CD14-positive monocyte (primary cell): ENCODE measurements at regions not wholly inside any gene's neighbourhood (a gene's known extent, or its start where the extent isn't known, plus 50 kb on each side); places are given as distances from the start of the nearest gene placed in this dataset.

ENCODE experiments used
- DNase-seq, 3 donors: peaks; one replicate each; pipeline ENCODE4 v3.0.0-alpha.2; 2011 to 2022
- H2AFZ ChIP-seq: 2 replicates; pipeline ENCODE4 v1.6.0; 2012; ENCODE audit warnings: mild to moderate bottlenecking, low read depth, low read length, inconsistent platforms; ENCODE audit not compliant: insufficient read depth, poor library complexity, severe bottlenecking
- H3K27ac ChIP-seq, 2 donors: 1 replicate in 1 of 2; 2 replicates in 1 of 2; pipeline ENCODE4 v1.5.1; 2012 to 2013; ENCODE audit warnings: low read length in 2 of 2, control low read depth in 1 of 2, inconsistent platforms in 1 of 2, low read depth in 1 of 2, mild to moderate bottlenecking in 1 of 2
- H3K27me3 ChIP-seq, 2 donors: one replicate each; pipeline versions ENCODE4 v1.6.0 to v1.6.1; 2011 to 2013; ENCODE audit warnings: low read length in 2 of 2; ENCODE audit not compliant: control insufficient read depth in 2 of 2, insufficient read depth in 2 of 2
- H3K36me3 ChIP-seq, 2 donors: replicated peaks in 1 of 2; 1 replicate in 1 of 2; 2 replicates in 1 of 2; pipeline versions ENCODE4 v1.5.1 to v1.6.1; 2012 to 2013; ENCODE audit warnings: low read length in 2 of 2, control low read depth in 1 of 2, inconsistent platforms in 1 of 2, mild to moderate bottlenecking in 1 of 2; ENCODE audit not compliant: insufficient read depth in 2 of 2, control insufficient read depth in 1 of 2
- H3K4me1 ChIP-seq, 2 donors: 1 replicate in 1 of 2; 2 replicates in 1 of 2; pipeline versions ENCODE4 v1.5.1 to v1.6.1; 2012 to 2013; ENCODE audit warnings: low read length in 2 of 2, control low read depth in 1 of 2, inconsistent platforms in 1 of 2, mild to moderate bottlenecking in 1 of 2, moderate library complexity in 1 of 2; ENCODE audit not compliant: insufficient read depth in 2 of 2, control insufficient read depth in 1 of 2
- H3K4me2 ChIP-seq: replicated peaks from 2 replicates; pipeline ENCODE3; 2012; ENCODE audit warnings: low read length, moderate library complexity, mild to moderate bottlenecking; ENCODE audit not compliant: poor library complexity, severe bottlenecking; ENCODE audit errors: extremely low read depth
- H3K4me3 ChIP-seq, 3 experiments: fragments of 200-600 bp in 1 of 3; sonication (generic) in 1 of 3; replicated peaks in 1 of 3; 1 replicate in 2 of 3; 2 replicates in 1 of 3; pipeline ENCODE4 v1.5.1; 2011 to 2013; ENCODE audit warnings: low read length in 3 of 3, mild to moderate bottlenecking in 3 of 3, control low read depth in 2 of 3, low read depth in 2 of 3, inconsistent platforms in 1 of 3, moderate library complexity in 1 of 3
- H3K79me2 ChIP-seq: 2 replicates; pipeline ENCODE4 v1.6.0; 2012; ENCODE audit warnings: mild to moderate bottlenecking, control low read depth, inconsistent platforms, low read length, moderate library complexity; ENCODE audit not compliant: insufficient read depth
- H3K9ac ChIP-seq: 2 replicates; pipeline ENCODE4 v1.6.0; 2017; ENCODE audit warnings: low read length, mild to moderate bottlenecking; ENCODE audit not compliant: insufficient read depth, poor library complexity, severe bottlenecking
- H3K9me3 ChIP-seq, 2 donors: replicated peaks in 1 of 2; 1 replicate in 1 of 2; 2 replicates in 1 of 2; pipeline versions ENCODE4 v1.5.1 to v1.6.1; 2012 to 2013; ENCODE audit warnings: low read length in 2 of 2, control low read depth in 1 of 2; ENCODE audit not compliant: control insufficient read depth in 1 of 2, insufficient read depth in 1 of 2
- H4K20me1 ChIP-seq: 2 replicates; pipeline ENCODE4 v1.6.0; 2012; ENCODE audit warnings: mild to moderate bottlenecking, low read length, control low read depth, moderate library complexity; ENCODE audit not compliant: insufficient read depth
- H3K27ac Mint-ChIP-seq, 7 donors: one replicate each; pipeline ENCODE4 v1.8.0; 2020; ENCODE audit warnings: mild to moderate bottlenecking in 7 of 7, mixed read lengths in 7 of 7, moderate library complexity in 6 of 7, inconsistent platforms in 2 of 7
- H3K27me3 Mint-ChIP-seq, 3 donors: one replicate each; pipeline ENCODE4 v1.8.0; 2021 to 2022; ENCODE audit warnings: low read depth in 3 of 3, mild to moderate bottlenecking in 3 of 3, mixed read lengths in 3 of 3, moderate library complexity in 3 of 3, inconsistent platforms in 1 of 3
- H3K36me3 Mint-ChIP-seq, 2 donors: one replicate each; pipeline ENCODE4 v1.8.0; 2020; ENCODE audit warnings: mixed read lengths in 2 of 2, inconsistent platforms in 1 of 2, mild to moderate bottlenecking in 1 of 2
- H3K4me1 Mint-ChIP-seq: one replicate; pipeline ENCODE4 v1.8.0; 2020; ENCODE audit warnings: mild to moderate bottlenecking, mixed read lengths
- H3K4me3 Mint-ChIP-seq, 2 donors: one replicate each; pipeline ENCODE4 v1.8.0; 2020; ENCODE audit warnings: mild to moderate bottlenecking in 2 of 2, mixed read lengths in 2 of 2, moderate library complexity in 1 of 2
- H3K9me3 Mint-ChIP-seq, 7 donors: one replicate each; pipeline ENCODE4 v1.8.0; 2020 to 2022; ENCODE audit warnings: mixed read lengths in 7 of 7, mild to moderate bottlenecking in 6 of 7, moderate library complexity in 6 of 7, inconsistent platforms in 2 of 7
- WGBS: methylation state at CpG from one replicate; pipeline ENCODE4 v1.1.5; 2013; ENCODE audit warnings: missing lambda C conversion rate; ENCODE audit not compliant: insufficient coverage; 5-methylcytosine and 5-hydroxymethylcytosine counted together
- intact Hi-C, 2 donors: fragments of 100-400 bp; cut with micrococcal nuclease; formaldehyde crosslinking; loops; one replicate each; pipeline versions ENCODE4 v1.15.0 to v1.15.1; 2023
- TF ChIP-seq, protein P1 (sequence below): fragments of 200-600 bp; IDR thresholded peaks from one replicate; pipeline ENCODE4 v1.8.0; 2022; ENCODE audit warnings: antibody characterized with exemption, mild to moderate bottlenecking

- Histone ChIP-seq H3K4me2 (no peak overlapping the region), H3K9me3 (peaks cover 5% of the 10 kb centered on the region in 2 donors), H3K9ac (no peak overlapping the region), H3K4me3 (no peak overlapping the region), H3K27ac (no peak overlapping the region), H4K20me1 (no peaks in the 10 kb centered on the region), H2AFZ (no peak overlapping the region), H3K36me3 (no peaks in the 10 kb centered on the region), H3K79me2 (no peaks in the 10 kb centered on the region), H3K4me1 (no peaks in the 10 kb centered on the region), H3K27me3 (no peaks in the 10 kb centered on the region)
- no CpG with 5 or more reads among the region's 1 CpG for WGBS
- intact Hi-C loops: no loop called here
- Mint-ChIP-seq H3K4me1 (no peaks in the 10 kb centered on the region), H3K4me3 (no peak overlapping the region), H3K9me3 (peaks cover 0 to 5% (median under 1%) of the 10 kb centered on the region in 7 donors), H3K36me3 (no peaks in the 10 kb centered on the region), H3K27ac (no peak overlapping the region), H3K27me3 (peaks cover 0 to 3% (median 0%) of the 10 kb centered on the region in 3 donors)
- TF ChIP-seq, protein P1, sequence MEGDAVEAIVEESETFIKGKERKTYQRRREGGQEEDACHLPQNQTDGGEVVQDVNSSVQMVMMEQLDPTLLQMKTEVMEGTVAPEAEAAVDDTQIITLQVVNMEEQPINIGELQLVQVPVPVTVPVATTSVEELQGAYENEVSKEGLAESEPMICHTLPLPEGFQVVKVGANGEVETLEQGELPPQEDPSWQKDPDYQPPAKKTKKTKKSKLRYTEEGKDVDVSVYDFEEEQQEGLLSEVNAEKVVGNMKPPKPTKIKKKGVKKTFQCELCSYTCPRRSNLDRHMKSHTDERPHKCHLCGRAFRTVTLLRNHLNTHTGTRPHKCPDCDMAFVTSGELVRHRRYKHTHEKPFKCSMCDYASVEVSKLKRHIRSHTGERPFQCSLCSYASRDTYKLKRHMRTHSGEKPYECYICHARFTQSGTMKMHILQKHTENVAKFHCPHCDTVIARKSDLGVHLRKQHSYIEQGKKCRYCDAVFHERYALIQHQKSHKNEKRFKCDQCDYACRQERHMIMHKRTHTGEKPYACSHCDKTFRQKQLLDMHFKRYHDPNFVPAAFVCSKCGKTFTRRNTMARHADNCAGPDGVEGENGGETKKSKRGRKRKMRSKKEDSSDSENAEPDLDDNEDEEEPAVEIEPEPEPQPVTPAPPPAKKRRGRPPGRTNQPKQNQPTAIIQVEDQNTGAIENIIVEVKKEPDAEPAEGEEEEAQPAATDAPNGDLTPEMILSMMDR: no peak
- no peak for DNase-seq
Observed at GRCh38 chr7:84452618-84453017, 258.0 kb upstream of the SEMA3A start.

DNA sequence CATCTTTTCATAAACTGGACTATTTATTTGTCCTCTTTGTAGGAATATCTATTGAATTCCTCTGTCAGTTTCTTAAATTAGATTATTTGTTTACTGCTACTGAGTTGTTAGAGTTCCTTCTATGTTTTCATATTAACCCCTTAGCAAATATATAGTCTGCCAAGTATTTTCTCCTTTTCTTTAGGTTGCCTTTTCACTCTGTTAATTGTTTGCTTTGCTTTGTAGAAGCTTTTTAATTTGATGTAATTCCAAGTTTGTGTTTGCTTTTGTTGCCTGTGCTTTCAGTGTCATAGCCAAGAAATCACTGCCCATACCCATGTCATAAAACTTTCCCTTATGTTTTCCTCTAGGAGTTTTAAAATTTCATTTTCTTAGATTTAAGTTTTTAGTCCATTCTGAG is 256.2 kb upstream of the SEMA3A start:
- Histone ChIP-seq H3K27ac (no peak overlapping the region), H3K79me2 (no peaks in the 10 kb centered on the region), H3K9me3 (peaks cover 6 to 15% of the 10 kb centered on the region in 2 donors), H3K4me2 (no peak overlapping the region), H3K4me3 (no peak overlapping the region), H2AFZ (no peak overlapping the region), H3K27me3 (no peaks in the 10 kb centered on the region), H3K36me3 (no peaks in the 10 kb centered on the region), H3K9ac (no peak overlapping the region), H4K20me1 (no peaks in the 10 kb centered on the region), H3K4me1 (no peaks in the 10 kb centered on the region)
- peaks cover 0 to 9% (median 5%) of the 10 kb centered on the region in 7 donors for H3K9me3 Mint-ChIP-seq
- H3K4me3 Mint-ChIP-seq: no peak overlapping the region
- peaks cover 0 to 5% (median 3%) of the 10 kb centered on the region in 3 donors for H3K27me3 Mint-ChIP-seq
- H3K27ac Mint-ChIP-seq: no peak overlapping the region
- no peaks in the 10 kb centered on the region for H3K36me3 Mint-ChIP-seq
- no peak for DNase-seq
- H3K4me1 Mint-ChIP-seq: no peaks in the 10 kb centered on the region
- TF ChIP-seq, protein P1: no peak
- intact Hi-C loops: no loop called here
